Left renal pelvis (tissue), 4 donors: ENCODE measurements at regions not wholly inside any gene's neighbourhood (a gene's known extent, or its start where the extent isn't known, plus 50 kb on each side); places are given as distances from the start of the nearest gene placed in this dataset.
"Not testable (repeated sequence)": the region's sequence is repeated elsewhere in the genome, so short reads cannot be mapped to it uniquely, and the experiment has no call there.

ENCODE experiments used
- DNase-seq, 4 donors: peaks; one replicate each; pipeline ENCODE4 v3.0.0-alpha.2; 2013; ENCODE audit warnings: low read depth in 4 of 4, low spot score in 3 of 4

GRCh38 chr20:6663104-6663503 is 104.4 kb upstream of the BMP2 start:
- no peak for DNase-seq

GRCh38 chr20:6662309-6662708 is 105.2 kb upstream of the BMP2 start:
- no peak for DNase-seq

GRCh38 chr20:6660441-6660840 is 107.0 kb upstream of the BMP2 start:
- DNase-seq, result no peak

GRCh38 chr20:6658909-6659308 is 108.6 kb upstream of the BMP2 start:
- DNase-seq, result not testable (repeated sequence)

GRCh38 chr20:6657904-6658303 is 109.6 kb upstream of the BMP2 start:
- no peak for DNase-seq

GRCh38 chr20:6657111-6657510 is 110.4 kb upstream of the BMP2 start:
- DNase-seq, result no peak

GRCh38 chr20:6654513-6655252 is 112.8 kb upstream of the BMP2 start:
- DNase-seq, result no peak

GRCh38 chr20:6651561-6651960 is 115.9 kb upstream of the BMP2 start:
- DNase-seq, result no peak

GRCh38 chr20:6651016-6651415 is 116.5 kb upstream of the BMP2 start:
- no peak for DNase-seq

GRCh38 chr20:6646021-6646636 is 121.4 kb upstream of the BMP2 start:
- no peak for DNase-seq

GRCh38 chr20:6644813-6645628 is 122.5 kb upstream of the BMP2 start:
- DNase-seq, result no peak

GRCh38 chr20:6641012-6641411 is 126.5 kb upstream of the BMP2 start:
- no peak for DNase-seq

GRCh38 chr20:6637160-6637579 is 130.3 kb upstream of the BMP2 start:
- no peak for DNase-seq

GRCh38 chr20:6636209-6637159 is 131.0 kb upstream of the BMP2 start:
- DNase-seq, result peak in 1 of 4 donors; percentile 39

GRCh38 chr20:6635034-6635736 is 132.3 kb upstream of the BMP2 start:
- DNase-seq, result no peak

- no peak for DNase-seq
Observed at GRCh38 chr20:6632187-6632586, 135.3 kb upstream of the BMP2 start.

GRCh38 chr20:6630514-6630913 is 137.0 kb upstream of the BMP2 start:
- no peak for DNase-seq

- DNase-seq, result no peak
Observed at GRCh38 chr20:6629564-6629963, 137.9 kb upstream of the BMP2 start.

GRCh38 chr20:6626805-6627204 is 140.7 kb upstream of the BMP2 start:
- no peak for DNase-seq

- DNase-seq, result no peak
Observed at GRCh38 chr20:6623989-6624388, 143.5 kb upstream of the BMP2 start.
